IMR-90 (cell line): ENCODE measurements at regions not wholly inside any gene's neighbourhood (a gene's known extent, or its start where the extent isn't known, plus 50 kb on each side); places are given as distances from the start of the nearest gene placed in this dataset.

ENCODE experiments used
- ATAC-seq: fragments of 200-7000 bp; cut with Tn5 transposase; 2 replicates; pipeline ENCODE4 v1.9.1; 2020; ENCODE audit warnings: low read depth, mild to moderate bottlenecking, moderate library complexity
- BruUV-seq: library from RNA; stranded (reverse); fragments of 400-500 nt; replicated peaks from 2 replicates; lab custom pipeline; 2021; lab: Mats Ljungman, UMichigan
- CTCF ChIA-PET: fragments of 300-600 bp; formaldehyde crosslinking; extraction: SDS; loops from one replicate; lab custom pipeline; 2021; ENCODE audit warnings: antibody characterized with exemption; lab: Yijun Ruan, JAX
- POLR2A ChIA-PET: fragments of 300-600 bp; sonication (Branson Sonifier 250); formaldehyde crosslinking; loops from one replicate; lab custom pipeline; 2022; ENCODE audit warnings: antibody characterized with exemption; ENCODE audit not compliant: unreplicated experiment; lab: Charles Lee
- DNase-seq: peaks from one replicate; pipeline ENCODE4 v3.0.0; 2013
- H2AFZ ChIP-seq: replicated peaks from 2 replicates; pipeline ENCODE3; 2013; ENCODE audit warnings: low read length, mild to moderate bottlenecking; ENCODE audit not compliant: poor library complexity
- H2AK5ac ChIP-seq: 2 replicates; pipeline ENCODE4 v1.6.1; 2013; ENCODE audit warnings: low read depth, low read length, inconsistent platforms
- H2AK9ac ChIP-seq: replicated peaks from 2 replicates; pipeline ENCODE3; 2013; ENCODE audit warnings: mild to moderate bottlenecking, low read depth, low read length, moderate library complexity; ENCODE audit not compliant: poor library complexity
- H2BK120ac ChIP-seq: 2 replicates; pipeline ENCODE4 v1.6.1; 2013; ENCODE audit warnings: low read depth, low read length, inconsistent platforms
- H2BK15ac ChIP-seq: 3 replicates; pipeline ENCODE4 v1.6.1; 2013; ENCODE audit warnings: low read depth, low read length, inconsistent platforms
- H2BK20ac ChIP-seq: 2 replicates; pipeline ENCODE4 v1.6.1; 2013; ENCODE audit warnings: low read depth, mild to moderate bottlenecking, inconsistent platforms, low read length, moderate library complexity
- H2BK5ac ChIP-seq: 2 replicates; pipeline ENCODE4 v1.6.1; 2013; ENCODE audit warnings: mild to moderate bottlenecking, low read depth, low read length, inconsistent platforms; ENCODE audit not compliant: poor library complexity, severe bottlenecking
- H3K14ac ChIP-seq: replicated peaks from 2 replicates; pipeline ENCODE4 v1.6.1; 2013; ENCODE audit warnings: low read depth, low read length, inconsistent platforms
- H3K18ac ChIP-seq: 2 replicates; pipeline ENCODE4 v1.6.1; 2013; ENCODE audit warnings: low read depth, low read length, control low read depth
- H3K23ac ChIP-seq: 2 replicates; pipeline ENCODE4 v1.6.1; 2013; ENCODE audit warnings: low read depth, low read length, inconsistent platforms
- H3K27ac ChIP-seq: 2 replicates; pipeline ENCODE4 v1.5.1; 2013; ENCODE audit warnings: mild to moderate bottlenecking, control low read depth, low read length; ENCODE audit not compliant: insufficient read depth
- H3K27me3 ChIP-seq: 2 replicates; pipeline ENCODE4 v1.6.1; 2013; ENCODE audit warnings: low read length; ENCODE audit not compliant: control insufficient read depth, insufficient read depth
- H3K36me3 ChIP-seq: 2 replicates; pipeline ENCODE4 v1.6.1; 2013; ENCODE audit warnings: low read length, mixed read lengths; ENCODE audit not compliant: control insufficient read depth, insufficient read depth
- H3K4ac ChIP-seq: 2 replicates; pipeline ENCODE4 v1.6.1; 2013; ENCODE audit warnings: low read depth, low read length, inconsistent platforms
- H3K4me1 ChIP-seq: 2 replicates; pipeline ENCODE4 v1.6.1; 2013; ENCODE audit warnings: low read length, mixed read lengths; ENCODE audit not compliant: control insufficient read depth, insufficient read depth
- H3K4me2 ChIP-seq: 2 replicates; pipeline ENCODE4 v1.6.1; 2013; ENCODE audit warnings: low read depth, mild to moderate bottlenecking, control low read depth, low read length, moderate library complexity
- H3K4me3 ChIP-seq: 2 replicates; pipeline ENCODE4 v1.5.1; 2013; ENCODE audit warnings: low read depth, mild to moderate bottlenecking, control low read depth, low read length, moderate library complexity; ENCODE audit not compliant: insufficient read depth
- H3K56ac ChIP-seq: 2 replicates; pipeline ENCODE4 v1.6.1; 2013; ENCODE audit warnings: low read length, inconsistent platforms; ENCODE audit not compliant: insufficient read depth; ENCODE audit errors: extremely low read depth
- H3K79me1 ChIP-seq, 2 experiments: 2 replicates each; pipeline ENCODE4 v1.6.1; 2013; ENCODE audit warnings: low read length in 2 of 2, inconsistent platforms in 1 of 2, low read depth in 1 of 2
- H3K9ac ChIP-seq: 2 replicates; pipeline ENCODE4 v1.6.1; 2013; ENCODE audit warnings: low read depth, low read length, control low read depth
- H3K9me1 ChIP-seq: 2 replicates; pipeline ENCODE4 v1.6.1; 2013; ENCODE audit warnings: low read length, inconsistent platforms; ENCODE audit not compliant: insufficient read depth
- H3K9me3 ChIP-seq: 2 replicates; pipeline ENCODE4 v1.6.1; 2013; ENCODE audit warnings: low read length; ENCODE audit not compliant: control insufficient read depth, insufficient read depth
- H4K20me1 ChIP-seq: 2 replicates; pipeline ENCODE4 v1.6.1; 2013; ENCODE audit warnings: low read length, inconsistent platforms; ENCODE audit not compliant: insufficient read depth
- H4K5ac ChIP-seq: 2 replicates; pipeline ENCODE4 v1.6.1; 2013; ENCODE audit warnings: mild to moderate bottlenecking, low read depth, low read length, control low read depth
- H4K8ac ChIP-seq, 2 experiments: 2 replicates each; pipeline ENCODE4 v1.6.1; 2013; ENCODE audit warnings: low read depth in 2 of 2, low read length in 2 of 2, control low read depth in 1 of 2, inconsistent platforms in 1 of 2
- H4K91ac ChIP-seq: 2 replicates; pipeline ENCODE4 v1.6.1; 2013; ENCODE audit warnings: low read depth, low read length, inconsistent platforms; ENCODE audit not compliant: insufficient read depth
- CTCF ChIP-seq: conservative IDR thresholded peaks from 2 replicates; pipeline ENCODE4 v1.5.1; 2012; ENCODE audit warnings: mild to moderate bottlenecking, low read depth, low read length, improper control_type of control experiment
- whole genome bisulfite sequencing, 2 experiments: methylation state at CpG; one replicate each; pipeline versions ENCODE4 v1.1.5 to v1.1.7; 2013; ENCODE audit warnings: missing lambda C conversion rate in 2 of 2; ENCODE audit not compliant: insufficient read length in 1 of 2; ENCODE audit errors: extremely low coverage in 2 of 2; 5-methylcytosine and 5-hydroxymethylcytosine counted together
- dilution Hi-C: fragments of 300-500 bp; cut with HindIII; formaldehyde crosslinking; loops from one replicate; pipeline ENCODE4 v1.14.3; 2018; ENCODE audit warnings: low sequenced_read_pairs; ENCODE audit not compliant: unreplicated experiment
- in situ Hi-C: fragments of 300-500 bp; cut with MboI; formaldehyde crosslinking; loops from 3 replicates; pipeline ENCODE4 v1.14.3; 2019; ENCODE audit warnings: low sequenced_read_pairs, inconsistent platforms, mixed read lengths
- intact Hi-C: fragments of 100-400 bp; cut with micrococcal nuclease; formaldehyde crosslinking; loops from 2 replicates; pipeline ENCODE4 v1.10.0; 2022

GRCh38 chr5:131021646-131022045 lies 143.4 kb downstream of the HINT1 start:
- Histone ChIP-seq H3K4me1 (no peaks in the 10 kb centered on the region), H3K4me3 (no peak overlapping the region), H4K5ac (no peak overlapping the region), H3K14ac (no peak overlapping the region), H3K36me3 (no peaks in the 10 kb centered on the region), H2BK20ac (no peak overlapping the region), H2AK9ac (no peak overlapping the region), H4K8ac (no peak overlapping the region), H3K27me3 (no peaks in the 10 kb centered on the region), H3K4me2 (no peak overlapping the region), H3K4ac (no peak overlapping the region), H3K23ac (no peak overlapping the region), H4K20me1 (no peaks in the 10 kb centered on the region), H3K79me1 (no peaks in the 10 kb centered on the region), H3K18ac (no peak overlapping the region), H2AFZ (no peak overlapping the region), H2AK5ac (no peak overlapping the region), H3K9me1 (no peaks in the 10 kb centered on the region), H2BK15ac (no peak overlapping the region), H3K9me3 (no peaks in the 10 kb centered on the region), H4K91ac (no peak overlapping the region), H3K27ac (no peak overlapping the region), H3K9ac (no peak overlapping the region), H2BK5ac (no peak overlapping the region), H2BK120ac (no peak overlapping the region), H3K56ac (no peak overlapping the region)
- ChIA-PET POLR2A (no interaction called here), CTCF (no interaction called here)
- ATAC-seq (no peak), DNase-seq (no peak)
- dilution Hi-C loops (no loop called here), in situ Hi-C loops (no loop called here), intact Hi-C loops (no loop called here)
- no peak for TF ChIP-seq CTCF
- WGBS, 2 experiments: 63% methylated on average over 1 of the region's 2 CpGs; no CpG with 5 or more reads in 1 of the 2 experiments
- BruUV-seq: no TSS peak
